Upper lobe of right lung (tissue), 1 donor: ENCODE measurements at regions not wholly inside any gene's neighbourhood (a gene's known extent, or its start where the extent isn't known, plus 50 kb on each side); places are given as distances from the start of the nearest gene placed in this dataset.
"Not testable (repeated sequence)": the region's sequence is repeated elsewhere in the genome, so short reads cannot be mapped to it uniquely, and the experiment has no call there.

ENCODE experiments used
- ATAC-seq: fragments of 200-7000 bp; cut with Tn5 transposase; one replicate; pipeline ENCODE4 v1.9.1; 2020; ENCODE audit warnings: mild to moderate bottlenecking, moderate library complexity
- DNase-seq: peaks from one replicate; pipeline ENCODE4 v3.0.0-alpha.2; 2020
- H3K27ac ChIP-seq: fragments of 200-600 bp; one replicate; pipeline ENCODE4 v1.8.0; 2022
- H3K27me3 ChIP-seq: fragments of 200-600 bp; one replicate; pipeline ENCODE4 v1.8.0; 2022; ENCODE audit warnings: mild to moderate bottlenecking
- H3K36me3 ChIP-seq: fragments of 200-600 bp; one replicate; pipeline ENCODE4 v1.8.0; 2022
- H3K4me1 ChIP-seq: fragments of 200-600 bp; one replicate; pipeline ENCODE4 v1.8.0; 2022
- H3K4me3 ChIP-seq: fragments of 200-600 bp; one replicate; pipeline ENCODE4 v1.8.0; 2022; ENCODE audit warnings: mild to moderate bottlenecking
- H3K9me3 ChIP-seq: fragments of 200-600 bp; one replicate; pipeline ENCODE4 v1.8.0; 2022
- intact Hi-C: fragments of 100-400 bp; cut with DNase I; formaldehyde crosslinking; loops from one replicate; pipeline ENCODE4 v1.11.0; 2022
- TF ChIP-seq, protein P1 (sequence below): fragments of 200-600 bp; IDR thresholded peaks from one replicate; pipeline ENCODE4 v1.8.0; 2022; ENCODE audit warnings: antibody characterized with exemption
- donor health status: DM: no; HTN: yes; CAD: no; lungs with severe emphysema.

DNA sequence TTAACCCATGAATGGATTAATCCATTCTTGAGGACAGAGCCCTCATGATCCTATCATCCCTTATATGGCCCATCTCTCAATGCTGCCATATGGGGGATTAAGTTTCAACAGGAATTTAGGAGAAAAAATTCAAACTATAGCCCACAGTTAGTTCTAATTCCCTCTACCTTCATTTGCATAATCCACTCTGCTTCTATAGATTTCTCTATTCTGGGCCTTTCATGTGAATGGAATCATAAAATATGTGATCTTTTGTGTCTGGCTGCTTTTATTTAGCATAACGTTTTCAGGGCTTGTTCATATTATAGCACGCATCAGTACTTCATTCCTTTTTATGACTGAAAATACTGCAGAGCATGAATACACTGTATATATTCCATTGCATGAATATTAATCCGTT lies 55.4 kb downstream of the CTSL start:
- no peaks in the 10 kb centered on the region for H3K4me1 ChIP-seq
- intact Hi-C loops, result no loop called here
- ATAC-seq, result no peak

DNA sequence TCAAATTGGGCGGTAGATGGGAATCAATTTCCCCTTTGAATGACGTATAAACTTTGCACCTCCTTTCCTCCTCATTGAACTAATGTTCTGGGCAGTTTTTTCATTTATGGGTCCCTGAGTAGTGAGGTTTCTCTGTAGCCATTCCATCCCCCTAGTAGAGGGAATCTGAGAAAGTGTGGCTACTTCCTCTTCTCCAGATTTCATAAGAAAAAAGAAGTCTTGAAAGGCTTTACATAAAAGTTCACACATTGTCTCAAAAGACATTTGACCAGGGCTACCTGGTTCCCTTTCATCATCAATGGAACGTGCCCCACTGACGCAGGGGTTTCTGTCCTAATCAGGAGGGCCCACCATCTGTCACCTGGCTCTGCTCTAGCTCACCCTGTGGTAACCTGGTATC lies 57.3 kb downstream of the CTSL start:
- DNase-seq (no peak), ATAC-seq (no peak)
- TF ChIP-seq, protein P1, sequence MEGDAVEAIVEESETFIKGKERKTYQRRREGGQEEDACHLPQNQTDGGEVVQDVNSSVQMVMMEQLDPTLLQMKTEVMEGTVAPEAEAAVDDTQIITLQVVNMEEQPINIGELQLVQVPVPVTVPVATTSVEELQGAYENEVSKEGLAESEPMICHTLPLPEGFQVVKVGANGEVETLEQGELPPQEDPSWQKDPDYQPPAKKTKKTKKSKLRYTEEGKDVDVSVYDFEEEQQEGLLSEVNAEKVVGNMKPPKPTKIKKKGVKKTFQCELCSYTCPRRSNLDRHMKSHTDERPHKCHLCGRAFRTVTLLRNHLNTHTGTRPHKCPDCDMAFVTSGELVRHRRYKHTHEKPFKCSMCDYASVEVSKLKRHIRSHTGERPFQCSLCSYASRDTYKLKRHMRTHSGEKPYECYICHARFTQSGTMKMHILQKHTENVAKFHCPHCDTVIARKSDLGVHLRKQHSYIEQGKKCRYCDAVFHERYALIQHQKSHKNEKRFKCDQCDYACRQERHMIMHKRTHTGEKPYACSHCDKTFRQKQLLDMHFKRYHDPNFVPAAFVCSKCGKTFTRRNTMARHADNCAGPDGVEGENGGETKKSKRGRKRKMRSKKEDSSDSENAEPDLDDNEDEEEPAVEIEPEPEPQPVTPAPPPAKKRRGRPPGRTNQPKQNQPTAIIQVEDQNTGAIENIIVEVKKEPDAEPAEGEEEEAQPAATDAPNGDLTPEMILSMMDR, result no peak
- intact Hi-C loops, result no loop called here
- Histone ChIP-seq H3K36me3 (no peaks in the 10 kb centered on the region), H3K27ac (no peak overlapping the region), H3K4me3 (no peak overlapping the region), H3K4me1 (no peaks in the 10 kb centered on the region), H3K27me3 (no peaks in the 10 kb centered on the region), H3K9me3 (no peaks in the 10 kb centered on the region)

More for the DNA sequence above, 55.4 kb downstream of the CTSL start:
- TF ChIP-seq, protein P1, result no peak
- H3K4me3 ChIP-seq, result no peak overlapping the region
- H3K27me3 ChIP-seq, result no peaks in the 10 kb centered on the region
- no peak for DNase-seq
- H3K36me3 ChIP-seq, result no peaks in the 10 kb centered on the region
- no peak overlapping the region for H3K27ac ChIP-seq
- H3K9me3 ChIP-seq, result no peaks in the 10 kb centered on the region

DNA sequence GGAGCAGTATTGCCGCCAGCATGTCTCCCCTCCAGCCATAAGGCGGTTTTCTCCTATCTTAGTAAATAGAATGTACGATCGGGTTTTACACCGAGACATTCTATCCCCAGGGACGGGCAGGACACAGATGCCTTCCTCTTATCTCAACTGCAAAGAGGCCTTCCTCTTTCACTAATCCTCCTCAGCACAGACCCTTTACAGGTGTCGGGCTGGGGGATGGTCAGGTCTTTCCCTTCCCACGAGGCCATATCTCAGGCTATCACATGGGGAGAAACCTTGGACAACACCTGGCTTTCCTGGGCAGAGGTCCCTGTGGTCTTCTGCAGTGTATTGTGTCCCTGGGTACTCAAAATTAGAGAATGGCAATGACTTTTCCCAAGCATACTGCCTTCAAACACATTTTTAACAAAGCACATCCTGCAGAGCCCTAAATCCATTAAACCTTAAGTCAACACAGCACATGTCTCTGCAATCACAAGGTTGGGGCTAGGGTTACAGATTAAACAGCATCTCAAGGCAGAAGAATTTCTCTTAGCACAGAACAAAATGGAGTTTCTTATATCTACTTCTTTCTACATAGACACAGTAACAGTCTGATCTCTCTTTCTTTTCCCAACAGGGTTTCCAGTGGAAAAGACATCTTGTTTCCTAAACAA lies 59.5 kb downstream of the CTSL start:
- H3K27ac ChIP-seq, H3K4me1 ChIP-seq, ATAC-seq, H3K36me3 ChIP-seq, H3K9me3 ChIP-seq, DNase-seq, H3K27me3 ChIP-seq, intact Hi-C loops, H3K4me3 ChIP-seq: not testable (repeated sequence)

DNA sequence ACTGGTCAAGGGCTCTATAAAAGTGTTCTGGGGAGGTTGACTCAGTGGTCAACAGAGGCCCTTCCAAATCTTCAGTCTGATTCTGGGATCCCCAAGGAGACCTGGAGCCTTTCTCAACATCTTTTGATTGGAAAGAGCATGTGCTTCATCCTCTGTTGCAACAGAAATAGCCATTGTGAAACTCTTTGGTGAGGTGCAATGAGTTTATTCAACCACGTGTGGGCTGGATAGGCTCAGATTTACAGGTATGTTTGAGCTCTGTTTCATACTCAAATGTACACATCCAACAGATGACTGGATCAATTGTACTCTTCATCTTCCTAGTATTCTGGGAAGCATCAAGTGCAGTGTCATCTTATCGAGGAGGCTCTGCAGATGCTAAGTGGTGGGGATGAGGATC lies 60.5 kb downstream of the CTSL start:
- Histone ChIP-seq H3K36me3 (no peaks in the 10 kb centered on the region), H3K27me3 (no peaks in the 10 kb centered on the region), H3K9me3 (no peaks in the 10 kb centered on the region), H3K4me3 (no peak overlapping the region), H3K27ac (no peak overlapping the region), H3K4me1 (no peaks in the 10 kb centered on the region)
- DNase-seq (no peak), ATAC-seq (no peak)
- TF ChIP-seq, protein P1, result no peak
- intact Hi-C loops, result no loop called here

DNA sequence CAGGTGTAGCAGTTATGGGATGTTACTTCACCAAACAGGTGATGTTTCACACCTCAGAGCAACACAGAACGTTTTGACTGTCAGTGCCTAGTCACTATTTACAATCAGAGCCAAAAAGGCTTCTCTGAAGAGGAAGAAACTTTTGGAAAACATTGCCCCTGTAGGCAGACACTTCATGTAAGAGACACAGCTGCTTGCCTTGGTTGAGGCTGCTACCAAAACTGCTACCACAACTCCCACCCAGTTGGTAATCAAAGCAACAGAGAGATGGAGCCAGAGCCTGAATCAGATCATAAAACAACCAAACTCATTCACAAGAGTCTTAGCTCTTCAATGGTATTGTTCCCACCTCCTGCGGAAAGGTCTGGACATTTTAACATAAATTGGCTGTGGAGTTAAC lies 61.0 kb downstream of the CTSL start:
- no peak for ATAC-seq
- Histone ChIP-seq H3K27ac (no peak overlapping the region), H3K9me3 (no peaks in the 10 kb centered on the region), H3K36me3 (no peaks in the 10 kb centered on the region), H3K4me1 (no peaks in the 10 kb centered on the region), H3K4me3 (no peak overlapping the region), H3K27me3 (no peaks in the 10 kb centered on the region)
- DNase-seq, result no peak
- TF ChIP-seq, protein P1, result no peak
- intact Hi-C loops, result no loop called here

DNA sequence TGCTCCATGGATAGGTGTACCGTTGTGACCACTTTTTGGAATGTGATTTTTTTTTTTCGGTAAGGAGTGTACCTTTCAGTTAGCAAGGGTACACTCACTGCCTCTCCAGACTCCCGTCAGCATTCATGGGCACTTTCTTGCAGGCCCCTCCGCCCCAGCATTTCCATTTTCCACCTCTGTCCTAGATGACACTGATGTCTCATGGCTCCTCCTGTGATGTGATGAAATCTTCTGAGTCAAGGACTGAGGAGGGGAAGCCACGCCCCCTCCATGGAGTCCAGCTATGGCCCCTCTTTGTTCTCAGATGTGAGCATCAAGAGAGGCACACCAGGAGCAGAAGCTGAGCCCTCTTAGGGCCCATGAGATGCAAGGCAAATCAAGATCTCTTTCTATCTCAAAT lies 61.8 kb downstream of the CTSL start:
- Histone ChIP-seq H3K36me3 (no peaks in the 10 kb centered on the region), H3K27me3 (no peaks in the 10 kb centered on the region), H3K4me1 (no peaks in the 10 kb centered on the region), H3K9me3 (no peaks in the 10 kb centered on the region), H3K27ac (no peak overlapping the region), H3K4me3 (no peak overlapping the region)
- intact Hi-C loops, result no loop called here
- TF ChIP-seq, protein P1, result no peak
- no peak for DNase-seq
- peak; percentile 39 for ATAC-seq
